Neural progenitor cell (in vitro differentiated cells): ENCODE measurements at regions not wholly inside any gene's neighbourhood (a gene's known extent, or its start where the extent isn't known, plus 50 kb on each side); places are given as distances from the start of the nearest gene placed in this dataset.

Experiments used
- DNase-seq: peaks from one replicate; pipeline ENCODE4 v3.0.0-alpha.2; 2016; ENCODE audit warnings: low spot score
- H2AFZ ChIP-seq: fragments of 200-600 bp; sonication (generic); replicated peaks from 2 replicates; pipeline ENCODE4 v1.6.1; 2016; ENCODE audit warnings: antibody characterized with exemption
- H3F3A ChIP-seq: fragments of 200-600 bp; sonication (generic); 2 replicates; pipeline ENCODE4 v1.6.1; 2016; ENCODE audit warnings: antibody characterized with exemption, low read depth
- H3K27ac ChIP-seq: fragments of 200-600 bp; sonication (generic); 2 replicates; pipeline ENCODE4 v1.5.1; 2016; ENCODE audit warnings: mild to moderate bottlenecking
- H3K27me3 ChIP-seq: fragments of 200-600 bp; sonication (generic); 2 replicates; pipeline ENCODE4 v1.6.1; 2016; ENCODE audit warnings: mild to moderate bottlenecking, moderate library complexity
- H3K36me3 ChIP-seq: fragments of 200-600 bp; sonication (generic); 2 replicates; pipeline ENCODE4 v1.5.1; 2016
- H3K4me1 ChIP-seq: fragments of 200-600 bp; sonication (generic); 2 replicates; pipeline ENCODE4 v1.6.1; 2016; ENCODE audit warnings: mixed run types
- H3K4me2 ChIP-seq: fragments of 200-600 bp; sonication (generic); 2 replicates; pipeline ENCODE4 v1.6.1; 2016
- H3K4me3 ChIP-seq: fragments of 200-600 bp; sonication (generic); 2 replicates; pipeline ENCODE4 v1.5.1; 2016
- H3K79me2 ChIP-seq: fragments of 200-600 bp; sonication (generic); 2 replicates; pipeline ENCODE4 v1.6.1; 2016; ENCODE audit warnings: low read depth
- H3K9ac ChIP-seq: fragments of 200-600 bp; sonication (generic); 2 replicates; pipeline ENCODE4 v1.6.1; 2016
- H3K9me3 ChIP-seq: fragments of 200-600 bp; sonication (generic); 2 replicates; pipeline ENCODE4 v1.5.1; 2016; ENCODE audit warnings: low read depth
- H4K20me1 ChIP-seq: fragments of 200-600 bp; sonication (generic); 2 replicates; pipeline ENCODE4 v1.6.1; 2016; ENCODE audit warnings: low read depth
- H3K27ac Mint-ChIP-seq: 3 replicates; pipeline ENCODE4 v1.8.0; 2021; ENCODE audit warnings: mixed read lengths
- H3K27me3 Mint-ChIP-seq: 2 replicates; pipeline ENCODE4 v1.8.0; 2022; ENCODE audit warnings: low read depth, mild to moderate bottlenecking, inconsistent platforms, moderate library complexity, mixed read lengths; ENCODE audit not compliant: insufficient read depth
- H3K36me3 Mint-ChIP-seq: 3 replicates; pipeline ENCODE4 v1.8.0; 2021; ENCODE audit warnings: mixed read lengths
- H3K4me1 Mint-ChIP-seq: 3 replicates; pipeline ENCODE4 v1.8.0; 2021; ENCODE audit warnings: mixed read lengths
- H3K4me3 Mint-ChIP-seq: 3 replicates; pipeline ENCODE4 v1.8.0; 2021; ENCODE audit warnings: mild to moderate bottlenecking, moderate library complexity, mixed read lengths
- H3K9me3 Mint-ChIP-seq: 3 replicates; pipeline ENCODE4 v1.8.0; 2020; ENCODE audit warnings: mixed read lengths
- EZH2 ChIP-seq: fragments of 200-600 bp; sonication (generic); IDR thresholded peaks from 2 replicates; pipeline ENCODE4 v1.6.1; 2017; ENCODE audit warnings: antibody characterized with exemption, mild to moderate bottlenecking, moderate library complexity
- EZH2phosphoT487 ChIP-seq: fragments of 200-600 bp; sonication (generic); IDR thresholded peaks from 2 replicates; pipeline ENCODE4 v1.6.1; 2017; ENCODE audit warnings: antibody characterized with exemption
- TF ChIP-seq, protein P1 (sequence below): fragments of 200-600 bp; sonication (generic); IDR thresholded peaks from 2 replicates; pipeline ENCODE4 v1.5.1; 2017; ENCODE audit warnings: antibody characterized with exemption, mild to moderate bottlenecking

DNA sequence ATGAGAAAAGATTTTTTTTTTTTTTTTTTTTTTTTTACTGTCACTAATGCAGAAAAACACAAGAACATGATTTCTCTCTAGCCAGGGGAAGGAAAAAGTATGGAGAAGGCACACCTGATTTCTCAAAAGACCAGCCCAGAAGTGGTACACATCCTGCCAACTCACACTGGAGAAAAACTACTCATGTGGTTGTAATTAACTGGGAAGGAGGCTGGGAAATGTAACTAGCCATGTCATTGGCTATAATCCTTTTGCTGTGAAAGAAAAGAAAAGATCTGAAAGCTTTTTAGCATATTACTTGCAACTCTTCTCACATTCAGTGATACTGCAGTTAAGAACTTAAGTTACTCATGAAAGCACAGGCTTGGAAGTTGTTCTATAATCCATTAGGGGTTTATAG, 195.9 kb upstream of the PMFBP1 start:
- no peak overlapping the region for H2AFZ ChIP-seq
- H3K27me3 Mint-ChIP-seq, result no peaks in the 10 kb centered on the region
- H3K36me3 ChIP-seq, result no peaks in the 10 kb centered on the region
- H3K9ac ChIP-seq, result no peak overlapping the region
- DNase-seq, result no peak
- peaks cover 9% of the 10 kb centered on the region for H3K4me1 Mint-ChIP-seq
- no peak overlapping the region for H3K4me3 ChIP-seq
- no peak overlapping the region for H3K27ac ChIP-seq
- peaks cover 13% of the 10 kb centered on the region for H3F3A ChIP-seq
- TF ChIP-seq EZH2 (no peak), EZH2phosphoT487 (no peak)
- TF ChIP-seq, protein P1, sequence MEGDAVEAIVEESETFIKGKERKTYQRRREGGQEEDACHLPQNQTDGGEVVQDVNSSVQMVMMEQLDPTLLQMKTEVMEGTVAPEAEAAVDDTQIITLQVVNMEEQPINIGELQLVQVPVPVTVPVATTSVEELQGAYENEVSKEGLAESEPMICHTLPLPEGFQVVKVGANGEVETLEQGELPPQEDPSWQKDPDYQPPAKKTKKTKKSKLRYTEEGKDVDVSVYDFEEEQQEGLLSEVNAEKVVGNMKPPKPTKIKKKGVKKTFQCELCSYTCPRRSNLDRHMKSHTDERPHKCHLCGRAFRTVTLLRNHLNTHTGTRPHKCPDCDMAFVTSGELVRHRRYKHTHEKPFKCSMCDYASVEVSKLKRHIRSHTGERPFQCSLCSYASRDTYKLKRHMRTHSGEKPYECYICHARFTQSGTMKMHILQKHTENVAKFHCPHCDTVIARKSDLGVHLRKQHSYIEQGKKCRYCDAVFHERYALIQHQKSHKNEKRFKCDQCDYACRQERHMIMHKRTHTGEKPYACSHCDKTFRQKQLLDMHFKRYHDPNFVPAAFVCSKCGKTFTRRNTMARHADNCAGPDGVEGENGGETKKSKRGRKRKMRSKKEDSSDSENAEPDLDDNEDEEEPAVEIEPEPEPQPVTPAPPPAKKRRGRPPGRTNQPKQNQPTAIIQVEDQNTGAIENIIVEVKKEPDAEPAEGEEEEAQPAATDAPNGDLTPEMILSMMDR, result no peak
- H3K27ac Mint-ChIP-seq, result no peak overlapping the region
- H3K4me2 ChIP-seq, result no peak overlapping the region
- H3K36me3 Mint-ChIP-seq, result peaks cover 9% of the 10 kb centered on the region
- peaks cover 21% of the 10 kb centered on the region for H4K20me1 ChIP-seq
- peaks cover 18% of the 10 kb centered on the region for H3K9me3 Mint-ChIP-seq
- no peak overlapping the region for H3K4me3 Mint-ChIP-seq
- peaks cover 45% of the 10 kb centered on the region for H3K4me1 ChIP-seq
- no peaks in the 10 kb centered on the region for H3K79me2 ChIP-seq
- H3K9me3 ChIP-seq, result no peaks in the 10 kb centered on the region
- H3K27me3 ChIP-seq, result no peaks in the 10 kb centered on the region

DNA sequence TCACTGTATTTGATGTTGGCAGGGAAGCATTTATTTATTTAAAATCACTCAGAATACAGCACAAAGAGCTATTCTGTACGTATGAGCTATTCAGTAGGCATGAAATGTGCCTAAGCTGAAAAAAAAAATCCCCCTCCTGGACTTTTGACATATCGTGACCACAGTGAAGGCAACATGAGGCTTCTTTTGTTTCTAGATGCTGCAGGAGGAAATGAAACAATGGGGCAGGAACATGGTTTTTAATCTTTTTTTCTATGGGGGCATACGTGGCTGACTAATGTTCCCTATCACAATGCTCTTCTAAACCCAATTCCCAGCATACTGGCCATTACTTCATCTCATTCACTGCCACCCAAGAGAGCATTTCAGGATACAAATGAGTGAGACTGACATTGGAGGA, 191.0 kb upstream of the PMFBP1 start:
- no peak for TF ChIP-seq EZH2
- no peak for TF ChIP-seq EZH2phosphoT487
- TF ChIP-seq, protein P1, result no peak

DNA sequence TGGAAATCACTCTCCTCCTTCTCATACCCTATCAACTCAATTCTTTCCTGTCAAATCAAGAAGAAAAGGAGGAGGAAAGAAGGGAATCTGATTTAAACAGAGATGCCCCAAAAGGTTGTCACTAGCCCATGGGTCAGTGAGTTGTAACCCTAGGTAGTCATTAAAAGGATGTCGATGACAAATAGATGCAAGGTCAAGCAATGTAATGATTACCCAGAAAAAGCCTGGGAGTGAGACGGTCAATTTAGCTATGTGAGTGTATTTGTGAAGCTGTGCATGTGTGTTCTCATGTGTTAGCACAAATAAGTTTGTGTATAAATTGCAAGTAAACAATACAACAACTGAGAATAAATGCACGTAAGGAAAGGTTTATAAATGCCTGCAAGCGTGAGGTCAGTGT, 190.5 kb upstream of the PMFBP1 start:
- no peaks in the 10 kb centered on the region for H3K9me3 ChIP-seq
- Mint-ChIP-seq H3K4me3 (no peak overlapping the region), H3K4me1 (peaks cover 13% of the 10 kb centered on the region), H3K9me3 (peaks cover 13% of the 10 kb centered on the region), H3K36me3 (peaks cover 4% of the 10 kb centered on the region), H3K27me3 (no peaks in the 10 kb centered on the region), H3K27ac (no peak overlapping the region)
- TF ChIP-seq, protein P1, result no peak
- TF ChIP-seq EZH2phosphoT487, result no peak
- TF ChIP-seq EZH2, result no peak
- H3K9ac ChIP-seq, result no peak overlapping the region
- H3K36me3 ChIP-seq, result no peaks in the 10 kb centered on the region
- H3K79me2 ChIP-seq, result no peaks in the 10 kb centered on the region
- H3K4me3 ChIP-seq, result no peak overlapping the region
- H4K20me1 ChIP-seq, result no peaks in the 10 kb centered on the region
- H3F3A ChIP-seq, result no peaks in the 10 kb centered on the region
- no peak overlapping the region for H3K4me2 ChIP-seq
- no peak overlapping the region for H3K27ac ChIP-seq
- H3K4me1 ChIP-seq, result no peaks in the 10 kb centered on the region
- H3K27me3 ChIP-seq, result no peaks in the 10 kb centered on the region
- DNase-seq, result no peak
- no peak overlapping the region for H2AFZ ChIP-seq

More for the DNA sequence above, 191.0 kb upstream of the PMFBP1 start:
- no peak overlapping the region for H2AFZ ChIP-seq
- DNase-seq, result no peak
- H3K36me3 Mint-ChIP-seq, result peaks cover 9% of the 10 kb centered on the region
- H4K20me1 ChIP-seq, result no peaks in the 10 kb centered on the region
- no peak overlapping the region for H3K4me3 Mint-ChIP-seq
- H3K4me3 ChIP-seq, result no peak overlapping the region
- H3K27me3 ChIP-seq, result no peaks in the 10 kb centered on the region
- H3K27me3 Mint-ChIP-seq, result no peaks in the 10 kb centered on the region
- H3K27ac Mint-ChIP-seq, result peak overlapping the region; percentile 21
- no peak overlapping the region for H3K9ac ChIP-seq
- H3K27ac ChIP-seq, result no peak overlapping the region
- no peaks in the 10 kb centered on the region for H3F3A ChIP-seq
- no peaks in the 10 kb centered on the region for H3K9me3 ChIP-seq
- no peaks in the 10 kb centered on the region for H3K36me3 ChIP-seq
- no peaks in the 10 kb centered on the region for H3K79me2 ChIP-seq
- H3K4me1 ChIP-seq, result peaks cover 1% of the 10 kb centered on the region
- peaks cover 15% of the 10 kb centered on the region for H3K4me1 Mint-ChIP-seq
- H3K9me3 Mint-ChIP-seq, result peaks cover 15% of the 10 kb centered on the region
- H3K4me2 ChIP-seq, result no peak overlapping the region
